NB4 (cell line): ENCODE measurements at regions not wholly inside any gene's neighbourhood (a gene's known extent, or its start where the extent isn't known, plus 50 kb on each side); places are given as distances from the start of the nearest gene placed in this dataset.
A peak's percentile ranks its signal among the peaks of the same experiment; 100 is the strongest.

Experiments used
- DNase-seq: peaks from one replicate; pipeline ENCODE4 v3.0.0; 2010; ENCODE audit warnings: low read depth
- H3K4me3 ChIP-seq: one replicate; pipeline ENCODE4 v1.5.1; 2011; ENCODE audit warnings: mild to moderate bottlenecking, low read depth, low read length, moderate library complexity
- MAX ChIP-seq: IDR thresholded peaks from 2 replicates; pipeline ENCODE4 v1.6.1; 2011; ENCODE audit warnings: low read depth, low read length
- MYC ChIP-seq: IDR thresholded peaks from 2 replicates; pipeline ENCODE4 v1.6.1; 2011; ENCODE audit warnings: low read depth, low read length
- POLR2A ChIP-seq: IDR thresholded peaks from 2 replicates; pipeline ENCODE4 v1.6.1; 2011; ENCODE audit warnings: mild to moderate bottlenecking; ENCODE audit not compliant: insufficient read length; ENCODE audit errors: extremely low read depth
- TF ChIP-seq, protein P1 (sequence below): IDR thresholded peaks from one replicate; pipeline ENCODE4 v1.5.1; 2012; ENCODE audit warnings: low read depth, low read length

DNA sequence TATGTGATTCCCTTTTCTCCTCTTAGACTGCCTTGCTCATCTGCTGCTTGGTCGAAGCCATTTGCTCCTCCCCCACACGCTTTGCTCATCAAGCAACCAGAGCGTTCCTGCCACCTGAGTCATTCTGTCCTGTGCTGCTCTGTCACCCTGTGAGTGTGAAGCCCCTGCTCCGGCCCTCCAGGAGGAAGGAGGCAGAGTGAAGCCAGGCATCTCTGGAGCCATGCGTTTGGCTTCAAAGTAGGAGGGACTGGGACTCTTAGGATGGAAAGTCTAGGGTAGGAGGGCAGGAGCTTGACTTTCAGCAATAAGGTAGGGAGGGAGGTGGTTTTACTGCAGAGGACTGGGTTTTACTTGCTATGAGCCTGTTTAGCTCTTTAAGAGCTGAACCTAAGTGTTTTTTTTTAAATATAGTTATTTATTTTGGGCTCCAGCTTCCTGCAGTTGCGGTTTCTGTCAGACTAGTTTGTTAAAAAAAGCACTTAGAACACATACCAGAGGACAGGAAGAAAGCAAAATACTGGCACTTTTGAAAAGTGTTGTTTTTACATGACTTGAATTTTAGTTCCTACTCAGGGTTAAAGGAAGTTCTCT is 63.6 kb downstream of the SPINK2 start:
- no peak overlapping the region for H3K4me3 ChIP-seq
- TF ChIP-seq, protein P1, sequence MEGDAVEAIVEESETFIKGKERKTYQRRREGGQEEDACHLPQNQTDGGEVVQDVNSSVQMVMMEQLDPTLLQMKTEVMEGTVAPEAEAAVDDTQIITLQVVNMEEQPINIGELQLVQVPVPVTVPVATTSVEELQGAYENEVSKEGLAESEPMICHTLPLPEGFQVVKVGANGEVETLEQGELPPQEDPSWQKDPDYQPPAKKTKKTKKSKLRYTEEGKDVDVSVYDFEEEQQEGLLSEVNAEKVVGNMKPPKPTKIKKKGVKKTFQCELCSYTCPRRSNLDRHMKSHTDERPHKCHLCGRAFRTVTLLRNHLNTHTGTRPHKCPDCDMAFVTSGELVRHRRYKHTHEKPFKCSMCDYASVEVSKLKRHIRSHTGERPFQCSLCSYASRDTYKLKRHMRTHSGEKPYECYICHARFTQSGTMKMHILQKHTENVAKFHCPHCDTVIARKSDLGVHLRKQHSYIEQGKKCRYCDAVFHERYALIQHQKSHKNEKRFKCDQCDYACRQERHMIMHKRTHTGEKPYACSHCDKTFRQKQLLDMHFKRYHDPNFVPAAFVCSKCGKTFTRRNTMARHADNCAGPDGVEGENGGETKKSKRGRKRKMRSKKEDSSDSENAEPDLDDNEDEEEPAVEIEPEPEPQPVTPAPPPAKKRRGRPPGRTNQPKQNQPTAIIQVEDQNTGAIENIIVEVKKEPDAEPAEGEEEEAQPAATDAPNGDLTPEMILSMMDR: no peak
- TF ChIP-seq MYC: no peak
- no peak for TF ChIP-seq POLR2A
- TF ChIP-seq MAX: no peak
- DNase-seq: peak; percentile 65

DNA sequence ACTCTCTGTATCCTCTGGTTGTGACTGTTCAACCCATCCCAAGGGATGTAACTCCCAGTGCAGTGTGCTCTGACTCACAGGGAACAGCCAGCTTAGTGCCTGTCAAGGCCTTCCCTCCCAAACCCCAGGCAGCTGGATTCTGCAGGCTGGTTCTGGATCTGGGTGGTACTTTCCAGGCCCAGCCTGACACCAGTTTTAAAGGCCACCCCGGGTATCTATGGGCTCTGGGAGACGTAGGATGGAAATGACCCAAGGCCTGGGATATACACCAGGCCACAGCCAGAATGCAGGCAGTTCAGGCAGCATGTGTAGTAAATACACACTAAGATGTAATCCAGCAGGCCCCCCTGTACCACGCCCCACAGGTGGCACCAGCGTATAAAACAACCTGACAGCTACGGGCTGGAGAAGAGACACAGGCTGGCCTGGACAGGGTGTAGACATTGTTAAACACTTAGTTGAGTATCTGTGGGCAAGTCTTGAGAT is 64.2 kb downstream of the SPINK2 start:
- no peak for DNase-seq
- H3K4me3 ChIP-seq: no peak overlapping the region
- no peak for TF ChIP-seq POLR2A
- no peak for TF ChIP-seq MYC
- TF ChIP-seq, protein P1: no peak
- TF ChIP-seq MAX: no peak

- no peak for DNase-seq
- H3K4me3 ChIP-seq: no peak overlapping the region
- no peak for TF ChIP-seq MYC
- TF ChIP-seq POLR2A: no peak
- TF ChIP-seq, protein P1: no peak
- no peak for TF ChIP-seq MAX
Observed at GRCh38 chr4:56755901-56756300, 65.6 kb downstream of the SPINK2 start.

- no peak for TF ChIP-seq MYC
- TF ChIP-seq MAX: no peak
- TF ChIP-seq POLR2A: no peak
- TF ChIP-seq, protein P1: no peak
- no peak for DNase-seq
- no peak overlapping the region for H3K4me3 ChIP-seq
Observed at GRCh38 chr4:56752985-56753384, 68.5 kb downstream of the SPINK2 start.

- TF ChIP-seq POLR2A: no peak
- no peak for TF ChIP-seq MAX
- TF ChIP-seq MYC: no peak
- TF ChIP-seq, protein P1: no peak
- no peak overlapping the region for H3K4me3 ChIP-seq
- no peak for DNase-seq
Observed at GRCh38 chr4:56750231-56750630, 69.1 kb upstream of the HOPX start.

DNA sequence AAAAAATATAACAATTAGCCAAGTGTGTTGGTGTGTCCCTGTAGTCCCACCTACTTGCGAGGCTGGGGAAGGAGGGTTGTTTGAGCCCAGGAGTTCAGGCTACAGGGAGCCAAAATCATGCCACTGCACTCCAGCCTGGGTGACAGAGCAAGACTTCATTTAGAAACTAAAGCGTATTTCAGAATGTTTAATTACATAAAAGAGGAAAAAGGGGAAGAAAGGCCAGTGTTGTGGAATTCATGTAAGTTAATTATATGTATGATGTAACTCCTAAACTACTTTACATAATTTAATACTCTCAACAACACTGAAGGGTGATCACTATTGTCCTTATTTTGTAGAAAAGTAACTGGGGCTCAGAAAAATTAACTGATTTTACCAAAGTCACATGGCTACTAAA is 67.2 kb upstream of the HOPX start:
- no peak for DNase-seq
- H3K4me3 ChIP-seq: no peak overlapping the region
- no peak for TF ChIP-seq MYC
- TF ChIP-seq MAX: no peak
- TF ChIP-seq POLR2A: no peak
- TF ChIP-seq, protein P1: no peak
